ENCODE measurements at regions not wholly inside any gene's neighbourhood (a gene's known extent, or its start where the extent isn't known, plus 50 kb on each side); places are given as distances from the start of the nearest gene placed in this dataset.

DNA sequence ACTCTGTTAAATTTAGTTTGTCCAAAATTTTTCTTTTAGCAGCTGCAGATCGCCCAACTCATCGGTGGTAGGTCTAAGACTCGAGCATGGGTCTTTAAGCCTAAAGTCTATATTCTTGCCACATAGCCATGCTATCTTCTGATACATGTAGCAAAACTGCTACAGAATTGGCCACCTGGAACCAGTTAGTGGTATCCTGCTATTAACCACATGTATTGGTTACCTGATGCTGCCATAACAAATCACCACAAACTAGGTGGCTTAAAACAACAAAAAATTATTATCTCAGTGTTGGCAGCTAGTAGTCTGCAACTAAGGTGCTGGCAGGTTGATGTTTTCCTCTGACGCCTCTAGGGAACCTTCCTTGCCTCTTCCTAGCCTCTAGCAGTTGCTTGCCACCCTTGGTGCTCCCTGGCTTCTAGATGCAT, 96.7 kb upstream of the PIK3CG start:
- Mint-ChIP-seq H3K27me3 (ENCODE audit: low read depth) (no peaks in the 10 kb centered on the region), H3K27ac (ENCODE audit: unreplicated experiment) (peak overlapping the region; percentile 84), H3K4me3 (ENCODE audit: unreplicated experiment) (peak overlapping the region; percentile 45), H3K36me3 (ENCODE audit: low read depth) (no peaks in the 10 kb centered on the region), H3K9me3 (ENCODE audit: low read depth) (no peaks in the 10 kb centered on the region), H3K4me1 (ENCODE audit: low read depth) (peaks cover 61% of the 10 kb centered on the region)
- no peak for DNase-seq (ENCODE audit: low spot score)
- TF ChIP-seq, protein P1, sequence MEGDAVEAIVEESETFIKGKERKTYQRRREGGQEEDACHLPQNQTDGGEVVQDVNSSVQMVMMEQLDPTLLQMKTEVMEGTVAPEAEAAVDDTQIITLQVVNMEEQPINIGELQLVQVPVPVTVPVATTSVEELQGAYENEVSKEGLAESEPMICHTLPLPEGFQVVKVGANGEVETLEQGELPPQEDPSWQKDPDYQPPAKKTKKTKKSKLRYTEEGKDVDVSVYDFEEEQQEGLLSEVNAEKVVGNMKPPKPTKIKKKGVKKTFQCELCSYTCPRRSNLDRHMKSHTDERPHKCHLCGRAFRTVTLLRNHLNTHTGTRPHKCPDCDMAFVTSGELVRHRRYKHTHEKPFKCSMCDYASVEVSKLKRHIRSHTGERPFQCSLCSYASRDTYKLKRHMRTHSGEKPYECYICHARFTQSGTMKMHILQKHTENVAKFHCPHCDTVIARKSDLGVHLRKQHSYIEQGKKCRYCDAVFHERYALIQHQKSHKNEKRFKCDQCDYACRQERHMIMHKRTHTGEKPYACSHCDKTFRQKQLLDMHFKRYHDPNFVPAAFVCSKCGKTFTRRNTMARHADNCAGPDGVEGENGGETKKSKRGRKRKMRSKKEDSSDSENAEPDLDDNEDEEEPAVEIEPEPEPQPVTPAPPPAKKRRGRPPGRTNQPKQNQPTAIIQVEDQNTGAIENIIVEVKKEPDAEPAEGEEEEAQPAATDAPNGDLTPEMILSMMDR (IDR thresholded peaks at IDR 0.05), result no peak

DNA sequence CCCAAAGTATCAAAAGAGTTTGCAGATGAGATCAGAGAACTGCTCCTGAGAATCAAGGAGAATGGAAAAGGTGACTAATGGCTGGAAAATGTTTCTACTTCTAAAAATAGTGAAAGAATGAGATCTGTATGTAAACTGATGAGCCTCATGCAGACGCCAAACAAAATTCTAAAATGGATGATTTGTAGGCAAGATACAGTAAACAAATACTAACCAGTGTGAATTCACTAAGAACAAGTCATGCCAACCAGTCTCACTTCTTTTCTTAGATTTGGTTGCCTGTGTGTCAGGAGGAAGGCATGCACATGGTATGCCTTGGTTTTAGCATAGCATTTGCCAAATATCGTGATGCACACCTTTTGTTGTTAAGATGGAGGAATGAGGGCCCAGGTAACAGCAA, 94.9 kb upstream of the PIK3CG start:
- Mint-ChIP-seq H3K4me3 (ENCODE audit: unreplicated experiment) (no peak overlapping the region), H3K4me1 (ENCODE audit: low read depth) (peaks cover 66% of the 10 kb centered on the region), H3K9me3 (ENCODE audit: low read depth) (no peaks in the 10 kb centered on the region), H3K27me3 (ENCODE audit: low read depth) (no peaks in the 10 kb centered on the region), H3K36me3 (ENCODE audit: low read depth) (no peaks in the 10 kb centered on the region), H3K27ac (ENCODE audit: unreplicated experiment) (peak overlapping the region; percentile 79)
- TF ChIP-seq, protein P1 (IDR thresholded peaks at IDR 0.05), result no peak
- no peak for DNase-seq (ENCODE audit: low spot score)

DNA sequence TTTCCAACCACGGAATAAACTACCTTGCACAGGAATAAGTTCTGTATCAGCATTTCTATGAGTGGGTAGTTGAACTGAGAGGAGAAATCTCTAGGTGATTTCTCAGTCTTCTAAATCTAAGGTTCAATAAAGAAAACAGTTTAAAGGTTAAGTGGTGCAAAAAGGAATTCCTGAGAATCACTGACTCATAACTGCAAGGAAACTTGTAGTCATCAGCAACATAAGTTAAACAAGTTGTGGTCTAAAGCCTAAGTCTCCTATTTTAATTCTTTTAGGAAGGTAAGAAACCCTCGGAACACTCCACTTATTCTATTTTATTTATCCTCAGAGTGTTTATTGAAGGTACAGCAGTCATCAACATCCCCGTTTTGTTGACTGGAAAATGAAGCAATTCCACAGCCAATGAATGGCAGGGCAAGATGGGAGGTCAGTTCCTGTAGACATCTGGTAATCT, 92.4 kb upstream of the PIK3CG start:
- Mint-ChIP-seq H3K4me3 (ENCODE audit: unreplicated experiment) (no peak overlapping the region), H3K4me1 (ENCODE audit: low read depth) (peaks cover 60% of the 10 kb centered on the region), H3K27ac (ENCODE audit: unreplicated experiment) (peak overlapping the region; percentile 65), H3K36me3 (ENCODE audit: low read depth) (no peaks in the 10 kb centered on the region), H3K9me3 (ENCODE audit: low read depth) (no peaks in the 10 kb centered on the region), H3K27me3 (ENCODE audit: low read depth) (no peaks in the 10 kb centered on the region)
- TF ChIP-seq, protein P1 (IDR thresholded peaks at IDR 0.05), result no peak
- no peak for DNase-seq (ENCODE audit: low spot score)

DNA sequence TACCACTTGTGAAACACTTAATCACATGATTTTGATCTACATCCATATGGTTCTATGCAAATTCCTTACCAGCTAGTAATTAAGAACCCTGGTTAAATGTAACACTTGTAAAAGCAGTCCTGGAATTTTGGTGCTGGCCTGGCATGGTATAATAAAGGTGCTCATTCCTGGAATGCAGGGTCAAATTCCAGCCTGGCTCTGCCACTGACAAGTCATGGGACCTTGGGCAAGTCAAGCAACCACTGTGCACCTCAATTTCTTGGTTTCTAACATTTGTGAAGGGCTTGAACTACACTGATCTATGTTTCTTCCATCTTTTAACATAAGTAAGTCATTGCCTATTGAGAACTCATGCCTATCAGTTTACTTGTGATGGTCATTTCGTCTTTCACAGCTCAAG, 91.9 kb upstream of the PIK3CG start:
- no peaks in the 10 kb centered on the region for H3K36me3 Mint-ChIP-seq (ENCODE audit: low read depth)
- H3K27me3 Mint-ChIP-seq (ENCODE audit: low read depth), result no peaks in the 10 kb centered on the region
- DNase-seq (ENCODE audit: low spot score), result no peak
- TF ChIP-seq, protein P1 (IDR thresholded peaks at IDR 0.05), result no peak
- H3K9me3 Mint-ChIP-seq (ENCODE audit: low read depth), result no peaks in the 10 kb centered on the region
- peak overlapping the region; percentile 51 for H3K27ac Mint-ChIP-seq (ENCODE audit: unreplicated experiment)
- H3K4me3 Mint-ChIP-seq (ENCODE audit: unreplicated experiment), result no peak overlapping the region
- H3K4me1 Mint-ChIP-seq (ENCODE audit: low read depth), result peaks cover 54% of the 10 kb centered on the region

DNA sequence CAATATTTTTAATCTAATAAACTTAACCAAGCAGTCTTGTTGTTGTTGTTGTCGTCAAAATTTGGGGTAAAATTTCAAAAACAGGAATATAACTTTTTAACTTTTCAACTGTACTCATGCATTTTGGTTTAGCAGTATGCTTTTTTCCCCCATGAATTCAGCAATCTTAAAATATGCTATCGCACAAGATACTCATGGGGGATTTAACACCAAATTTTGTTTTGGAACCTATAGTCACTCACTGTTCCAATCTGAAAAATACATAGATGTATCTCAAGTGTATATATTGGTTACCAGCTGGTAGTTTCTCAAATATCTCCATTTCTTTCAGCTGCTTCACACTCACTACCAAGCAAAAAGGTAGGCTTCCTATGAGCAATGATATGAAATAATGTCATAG, 91.4 kb upstream of the PIK3CG start:
- H3K4me1 Mint-ChIP-seq (ENCODE audit: low read depth), result peaks cover 55% of the 10 kb centered on the region
- H3K9me3 Mint-ChIP-seq (ENCODE audit: low read depth), result no peaks in the 10 kb centered on the region
- H3K36me3 Mint-ChIP-seq (ENCODE audit: low read depth), result no peaks in the 10 kb centered on the region
- H3K4me3 Mint-ChIP-seq (ENCODE audit: unreplicated experiment), result no peak overlapping the region
- H3K27me3 Mint-ChIP-seq (ENCODE audit: low read depth), result no peaks in the 10 kb centered on the region
- no peak for DNase-seq (ENCODE audit: low spot score)
- TF ChIP-seq, protein P1 (IDR thresholded peaks at IDR 0.05), result no peak
- H3K27ac Mint-ChIP-seq (ENCODE audit: unreplicated experiment), result no peak overlapping the region

All from chondrocyte (in vitro differentiated cells).